HUES48 (cell line): ENCODE measurements at regions not wholly inside any gene's neighbourhood (a gene's known extent, or its start where the extent isn't known, plus 50 kb on each side); places are given as distances from the start of the nearest gene placed in this dataset.

Experiments
- H3K27ac ChIP-seq: one replicate; pipeline ENCODE4 v1.7.0; 2013; ENCODE audit warnings: low read depth, low read length, inconsistent platforms
- H3K27me3 ChIP-seq: 2 replicates; pipeline ENCODE4 v1.6.1; 2013; ENCODE audit warnings: mild to moderate bottlenecking, low read length; ENCODE audit not compliant: control insufficient read depth, insufficient read depth
- H3K36me3 ChIP-seq: 2 replicates; pipeline ENCODE4 v1.6.1; 2013; ENCODE audit warnings: low read length; ENCODE audit not compliant: control insufficient read depth, insufficient read depth
- H3K4me1 ChIP-seq: 2 replicates; pipeline ENCODE4 v1.6.1; 2013; ENCODE audit warnings: mild to moderate bottlenecking, low read length; ENCODE audit not compliant: control insufficient read depth, insufficient read depth
- H3K4me3 ChIP-seq: 2 replicates; pipeline ENCODE4 v1.5.1; 2013; ENCODE audit warnings: mild to moderate bottlenecking, low read depth, low read length
- H3K9ac ChIP-seq: 2 replicates; pipeline ENCODE4 v1.6.1; 2013; ENCODE audit warnings: mild to moderate bottlenecking, low read depth, low read length, moderate library complexity
- H3K9me3 ChIP-seq: 2 replicates; pipeline ENCODE4 v1.6.1; 2013; ENCODE audit warnings: low read length; ENCODE audit not compliant: control insufficient read depth, insufficient read depth

GRCh38 chr16:87185308-87185707 is 131.9 kb downstream of the C16orf95 start:
- H3K36me3 ChIP-seq = no peaks in the 10 kb centered on the region
- H3K27me3 ChIP-seq = no peaks in the 10 kb centered on the region
- H3K9me3 ChIP-seq = peaks cover 8% of the 10 kb centered on the region
- H3K27ac ChIP-seq = no peak overlapping the region
- no peak overlapping the region for H3K4me3 ChIP-seq
- H3K9ac ChIP-seq = no peak overlapping the region
- H3K4me1 ChIP-seq = no peaks in the 10 kb centered on the region

DNA sequence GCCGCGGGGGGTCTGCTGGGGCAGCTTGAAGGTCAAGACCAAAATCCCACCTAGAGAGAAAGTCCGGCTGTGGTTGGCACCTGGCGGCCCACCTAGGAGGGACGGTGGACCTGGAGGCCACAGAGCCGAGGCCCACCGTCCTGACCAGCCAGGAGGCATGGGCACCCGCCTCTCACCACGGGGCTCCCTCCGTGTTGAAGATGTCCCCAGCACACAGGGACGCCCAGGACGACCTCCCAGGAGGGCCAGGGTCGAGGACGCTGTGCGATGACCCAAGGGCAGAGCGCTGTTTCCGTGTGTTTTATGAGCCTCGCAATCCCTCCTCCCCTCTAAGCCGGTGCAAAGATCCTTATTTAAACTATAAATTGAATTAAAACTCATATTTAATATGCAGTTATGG is 131.2 kb downstream of the C16orf95 start:
- H3K9ac ChIP-seq = no peak overlapping the region
- H3K27ac ChIP-seq = peak overlapping the region; percentile 49
- no peaks in the 10 kb centered on the region for H3K4me1 ChIP-seq
- H3K27me3 ChIP-seq = no peaks in the 10 kb centered on the region
- H3K36me3 ChIP-seq = no peaks in the 10 kb centered on the region
- peaks cover 8% of the 10 kb centered on the region for H3K9me3 ChIP-seq
- no peak overlapping the region for H3K4me3 ChIP-seq

GRCh38 chr16:87186446-87186845 is 130.7 kb downstream of the C16orf95 start:
- Histone ChIP-seq H3K36me3 (no peaks in the 10 kb centered on the region), H3K27ac (peak overlapping the region; percentile 49), H3K27me3 (no peaks in the 10 kb centered on the region), H3K9ac (no peak overlapping the region), H3K4me1 (no peaks in the 10 kb centered on the region), H3K9me3 (peaks cover 8% of the 10 kb centered on the region), H3K4me3 (no peak overlapping the region)

- Histone ChIP-seq H3K4me1 (no peaks in the 10 kb centered on the region), H3K9ac (no peak overlapping the region), H3K36me3 (no peaks in the 10 kb centered on the region), H3K27ac (peak overlapping the region; percentile 49), H3K4me3 (no peak overlapping the region), H3K9me3 (peaks cover 8% of the 10 kb centered on the region), H3K27me3 (no peaks in the 10 kb centered on the region)
These were observed 130.2 kb downstream of the C16orf95 start for GRCh38 chr16:87186876-87187533.

DNA sequence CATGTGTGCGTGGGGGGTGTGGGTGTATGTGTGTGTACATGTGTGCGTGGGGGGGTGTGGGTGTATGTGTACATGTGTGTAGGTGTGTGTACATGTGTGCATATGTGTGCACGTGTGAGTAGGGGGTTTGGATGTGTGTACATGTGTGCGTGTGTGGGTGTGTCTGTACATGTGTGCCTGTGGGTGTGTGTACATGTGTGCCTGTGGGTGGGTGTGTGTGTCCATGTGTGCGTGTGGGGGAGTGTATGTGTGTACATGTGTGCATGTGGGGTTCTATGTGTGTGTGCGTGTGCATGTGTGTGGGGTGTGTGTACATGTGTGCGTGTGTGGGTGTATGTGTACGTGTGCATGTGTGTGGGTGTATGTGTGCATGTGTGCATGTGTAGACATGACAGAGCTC is 129.1 kb downstream of the C16orf95 start:
- H3K4me3 ChIP-seq = no peak overlapping the region
- H3K36me3 ChIP-seq = no peaks in the 10 kb centered on the region
- no peak overlapping the region for H3K27ac ChIP-seq
- H3K4me1 ChIP-seq = no peaks in the 10 kb centered on the region
- no peak overlapping the region for H3K9ac ChIP-seq
- peaks cover 8% of the 10 kb centered on the region for H3K9me3 ChIP-seq
- H3K27me3 ChIP-seq = no peaks in the 10 kb centered on the region

DNA sequence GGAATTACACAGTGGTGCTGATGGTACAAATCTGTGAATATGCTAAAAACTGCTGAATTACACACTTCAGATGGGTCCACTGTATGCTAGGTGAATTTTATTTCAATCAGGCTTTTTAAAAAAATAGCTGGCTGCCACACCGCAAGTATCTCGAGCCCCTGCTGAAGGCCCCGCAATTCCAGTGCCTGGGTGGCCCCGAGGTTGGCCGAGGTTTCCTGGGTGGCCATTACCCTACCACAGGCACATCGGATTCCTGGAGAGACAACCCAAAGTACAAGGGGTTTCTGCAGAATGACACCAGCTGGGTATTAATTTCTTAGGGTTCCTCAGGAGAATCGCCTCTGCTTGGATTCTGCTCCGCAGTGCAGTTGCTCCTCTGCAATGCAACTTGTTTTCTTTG is 127.8 kb downstream of the C16orf95 start:
- Histone ChIP-seq H3K36me3 (no peaks in the 10 kb centered on the region), H3K9me3 (peaks cover 8% of the 10 kb centered on the region), H3K4me1 (no peaks in the 10 kb centered on the region), H3K27me3 (no peaks in the 10 kb centered on the region), H3K27ac (no peak overlapping the region), H3K9ac (no peak overlapping the region), H3K4me3 (no peak overlapping the region)

DNA sequence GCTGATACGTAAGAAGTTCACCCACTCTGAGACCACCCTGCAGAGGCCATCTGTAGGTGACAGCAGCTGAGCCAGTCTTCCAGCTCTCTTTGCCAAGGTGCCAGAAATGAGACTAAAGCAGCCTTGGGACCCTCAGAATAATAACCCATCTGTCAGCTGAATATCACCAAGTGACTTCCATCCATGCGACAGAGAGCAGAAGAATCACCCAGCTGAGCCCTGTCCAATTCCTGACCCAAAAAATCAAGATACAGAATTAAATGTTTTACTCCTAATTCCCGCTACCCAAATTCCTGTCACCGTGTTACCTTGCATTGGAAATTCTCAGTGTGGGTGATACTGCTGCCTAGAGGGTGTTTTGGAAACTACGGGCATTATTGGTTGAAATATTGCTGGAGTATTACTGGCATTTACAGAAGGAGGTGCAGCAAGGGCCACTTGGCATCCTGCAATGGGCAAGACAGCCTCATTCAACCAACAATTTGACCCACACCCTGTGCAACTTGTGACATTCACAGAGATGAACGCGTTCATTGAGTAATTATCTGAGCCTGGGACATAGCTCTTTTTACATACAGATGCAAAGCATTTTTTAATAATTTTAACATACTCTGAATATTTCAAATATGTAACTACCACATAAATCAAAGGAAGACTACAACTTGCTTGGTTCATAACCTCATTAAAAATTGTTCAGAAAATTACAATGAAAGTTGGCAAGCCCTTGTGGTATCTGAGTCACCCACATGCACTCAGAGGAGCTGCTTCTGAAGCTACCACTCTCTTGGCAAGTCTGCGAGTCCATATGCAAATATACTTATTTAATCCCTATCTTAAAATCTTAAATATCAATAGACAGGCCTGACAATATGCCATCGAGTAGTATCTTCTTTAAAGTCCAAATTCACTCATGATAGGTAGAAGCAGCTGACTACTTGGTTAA is 126.6 kb downstream of the C16orf95 start:
- H3K4me1 ChIP-seq = no peaks in the 10 kb centered on the region
- H3K36me3 ChIP-seq = no peaks in the 10 kb centered on the region
- no peak overlapping the region for H3K4me3 ChIP-seq
- H3K27ac ChIP-seq = no peak overlapping the region
- no peak overlapping the region for H3K9ac ChIP-seq
- H3K9me3 ChIP-seq = peaks cover 8% of the 10 kb centered on the region
- H3K27me3 ChIP-seq = no peaks in the 10 kb centered on the region

DNA sequence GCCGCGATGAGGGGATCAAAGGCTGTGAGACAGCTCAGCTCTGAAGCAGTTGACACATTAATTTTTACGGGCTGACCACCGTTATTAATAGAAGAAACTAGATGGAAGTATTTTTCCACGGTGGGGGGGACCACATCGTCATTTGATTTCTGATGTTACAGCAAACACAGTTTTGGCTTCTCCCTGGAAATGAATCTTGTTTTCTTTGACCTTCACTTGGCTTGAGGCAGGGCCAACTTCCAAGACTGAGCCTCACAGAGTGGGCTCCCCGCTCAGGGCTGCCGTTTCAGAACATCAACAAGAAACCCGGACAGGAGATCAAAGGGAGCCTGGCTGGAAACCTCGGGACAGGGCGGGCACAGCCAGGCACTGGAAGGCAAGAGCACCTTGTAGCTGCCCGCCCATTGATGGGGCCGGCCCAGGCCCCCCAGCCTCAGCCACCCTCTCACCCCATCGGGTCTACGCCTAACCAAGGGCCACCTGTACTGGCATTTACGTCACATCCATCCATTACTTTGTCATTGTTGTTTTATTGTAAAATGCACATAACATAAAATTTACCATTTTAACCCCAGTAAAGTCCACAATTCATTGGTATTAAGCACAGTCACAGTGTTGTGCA is 124.6 kb downstream of the C16orf95 start:
- no peaks in the 10 kb centered on the region for H3K36me3 ChIP-seq
- no peak overlapping the region for H3K27ac ChIP-seq
- H3K27me3 ChIP-seq = no peaks in the 10 kb centered on the region
- no peaks in the 10 kb centered on the region for H3K4me1 ChIP-seq
- peaks cover 3% of the 10 kb centered on the region; the same call in 1 of the 2 replicates for H3K9me3 ChIP-seq
- H3K9ac ChIP-seq = no peak overlapping the region
- no peak overlapping the region for H3K4me3 ChIP-seq

GRCh38 chr16:87194172-87194571 is 123.0 kb downstream of the C16orf95 start:
- Histone ChIP-seq H3K9me3 (no peaks in the 10 kb centered on the region), H3K27me3 (no peaks in the 10 kb centered on the region), H3K27ac (no peak overlapping the region), H3K9ac (no peak overlapping the region), H3K36me3 (no peaks in the 10 kb centered on the region), H3K4me3 (no peak overlapping the region), H3K4me1 (peaks cover 9% of the 10 kb centered on the region; the same call in 1 of the 2 replicates)

DNA sequence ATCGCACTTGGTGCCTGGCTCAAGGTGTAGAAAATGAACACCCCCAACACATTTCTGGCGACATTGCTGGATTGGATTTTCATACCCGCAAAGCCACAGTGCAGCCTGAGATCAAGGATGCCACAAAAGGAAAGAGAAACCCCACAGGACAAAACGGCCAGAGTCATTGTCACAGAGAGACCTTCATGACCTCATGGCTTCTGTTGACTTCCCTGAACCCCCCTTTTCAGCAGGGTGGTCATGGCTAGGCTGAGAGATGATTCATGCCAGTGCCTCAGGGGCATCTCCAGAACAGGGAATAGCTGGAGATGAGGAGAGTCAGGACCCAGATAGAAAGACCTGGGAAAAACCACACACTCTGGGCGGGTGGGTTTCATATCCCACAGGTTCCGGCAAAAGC is 122.0 kb downstream of the C16orf95 start:
- no peaks in the 10 kb centered on the region for H3K36me3 ChIP-seq
- H3K4me3 ChIP-seq = no peak overlapping the region
- peaks cover 9% of the 10 kb centered on the region; the same call in 1 of the 2 replicates for H3K4me1 ChIP-seq
- no peaks in the 10 kb centered on the region for H3K27me3 ChIP-seq
- no peak overlapping the region for H3K9ac ChIP-seq
- no peaks in the 10 kb centered on the region for H3K9me3 ChIP-seq
- H3K27ac ChIP-seq = no peak overlapping the region

DNA sequence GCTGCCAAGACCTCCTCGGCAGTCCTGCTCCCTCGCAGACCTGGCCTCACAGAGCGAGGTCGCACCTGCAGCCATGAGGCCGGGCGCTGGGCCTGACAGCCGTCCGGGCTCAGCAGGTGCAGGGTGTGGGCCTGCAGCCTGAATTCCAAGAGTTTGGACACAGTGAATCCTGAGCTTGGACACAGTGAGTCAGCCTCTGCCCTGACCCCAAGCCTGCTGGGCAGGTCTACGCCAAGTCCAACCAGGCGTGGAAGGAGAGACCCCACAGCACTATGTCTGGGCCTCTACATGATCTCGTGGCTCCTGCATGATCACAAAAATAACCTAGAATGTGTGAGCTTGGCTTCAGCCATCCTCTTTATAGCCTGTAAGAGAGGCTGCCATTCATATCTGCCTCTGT is 121.0 kb downstream of the C16orf95 start:
- Histone ChIP-seq H3K27me3 (no peaks in the 10 kb centered on the region), H3K27ac (no peak overlapping the region)

More for the DNA sequence above, 121.0 kb downstream of the C16orf95 start:
- H3K9me3 ChIP-seq = no peaks in the 10 kb centered on the region
- no peak overlapping the region for H3K4me3 ChIP-seq
- no peaks in the 10 kb centered on the region for H3K36me3 ChIP-seq
- peaks cover 9% of the 10 kb centered on the region; the same call in 1 of the 2 replicates for H3K4me1 ChIP-seq
- no peak overlapping the region for H3K9ac ChIP-seq
